Body of pancreas (tissue), 4 donors: ENCODE measurements at regions not wholly inside any gene's neighbourhood (a gene's known extent, or its start where the extent isn't known, plus 50 kb on each side); places are given as distances from the start of the nearest gene placed in this dataset.

Source experiments
- POLR2A ChIP-seq, 3 donors: fragments of 450-650 bp; IDR thresholded peaks; one replicate each; pipeline ENCODE4 v1.6.1; 2016; ENCODE audit warnings: antibody characterized with exemption in 3 of 3, mild to moderate bottlenecking in 2 of 3
- TF ChIP-seq, protein P1 (sequence below), 7 experiments: fragments of 450-650 bp in 4 of 7; fragments of 200-600 bp in 3 of 7; sonication (generic) in 3 of 7; IDR thresholded peaks; one replicate each; pipeline ENCODE4 v1.5.1; 2016 to 2019; ENCODE audit warnings: antibody characterized with exemption in 7 of 7

GRCh38 chr17:69882281-69882680 is 192.7 kb upstream of the KCNJ16 start:
- TF ChIP-seq, protein P1, sequence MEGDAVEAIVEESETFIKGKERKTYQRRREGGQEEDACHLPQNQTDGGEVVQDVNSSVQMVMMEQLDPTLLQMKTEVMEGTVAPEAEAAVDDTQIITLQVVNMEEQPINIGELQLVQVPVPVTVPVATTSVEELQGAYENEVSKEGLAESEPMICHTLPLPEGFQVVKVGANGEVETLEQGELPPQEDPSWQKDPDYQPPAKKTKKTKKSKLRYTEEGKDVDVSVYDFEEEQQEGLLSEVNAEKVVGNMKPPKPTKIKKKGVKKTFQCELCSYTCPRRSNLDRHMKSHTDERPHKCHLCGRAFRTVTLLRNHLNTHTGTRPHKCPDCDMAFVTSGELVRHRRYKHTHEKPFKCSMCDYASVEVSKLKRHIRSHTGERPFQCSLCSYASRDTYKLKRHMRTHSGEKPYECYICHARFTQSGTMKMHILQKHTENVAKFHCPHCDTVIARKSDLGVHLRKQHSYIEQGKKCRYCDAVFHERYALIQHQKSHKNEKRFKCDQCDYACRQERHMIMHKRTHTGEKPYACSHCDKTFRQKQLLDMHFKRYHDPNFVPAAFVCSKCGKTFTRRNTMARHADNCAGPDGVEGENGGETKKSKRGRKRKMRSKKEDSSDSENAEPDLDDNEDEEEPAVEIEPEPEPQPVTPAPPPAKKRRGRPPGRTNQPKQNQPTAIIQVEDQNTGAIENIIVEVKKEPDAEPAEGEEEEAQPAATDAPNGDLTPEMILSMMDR (IDR thresholded peaks at IDR 0.05) = no peak
- no peak for TF ChIP-seq POLR2A (IDR thresholded peaks at IDR 0.05)
